Neuronal stem cell (in vitro differentiated cells): ENCODE measurements at regions not wholly inside any gene's neighbourhood (a gene's known extent, or its start where the extent isn't known, plus 50 kb on each side); places are given as distances from the start of the nearest gene placed in this dataset.
A peak's percentile ranks its signal among the peaks of the same experiment; 100 is the strongest.

Source experiments
- DNase-seq: peaks from one replicate; pipeline ENCODE4 v3.0.0-alpha.2; 2013; ENCODE audit warnings: low spot score
- H2AFZ ChIP-seq: one replicate; pipeline ENCODE4 v1.6.1; 2013; ENCODE audit warnings: mild to moderate bottlenecking, low read length, inconsistent platforms
- H2AK5ac ChIP-seq: 2 replicates; pipeline ENCODE4 v1.6.1; 2013; ENCODE audit warnings: low read depth, mild to moderate bottlenecking, inconsistent platforms, low read length, moderate library complexity, mixed read lengths
- H2BK120ac ChIP-seq: 2 replicates; pipeline ENCODE4 v1.6.1; 2013; ENCODE audit warnings: low read depth, mild to moderate bottlenecking, inconsistent platforms, low read length, moderate library complexity, mixed read lengths
- H2BK12ac ChIP-seq: one replicate; pipeline ENCODE4 v1.6.1; 2013; ENCODE audit warnings: low read length, inconsistent platforms
- H2BK15ac ChIP-seq: 2 replicates; pipeline ENCODE4 v1.6.1; 2013; ENCODE audit warnings: mild to moderate bottlenecking, low read length, inconsistent platforms, mixed read lengths
- H2BK5ac ChIP-seq: one replicate; pipeline ENCODE4 v1.6.1; 2013; ENCODE audit warnings: inconsistent platforms, mild to moderate bottlenecking, low read length, moderate library complexity
- H3K14ac ChIP-seq: one replicate; pipeline ENCODE4 v1.6.1; 2013; ENCODE audit warnings: low read length, inconsistent platforms
- H3K18ac ChIP-seq: 2 replicates; pipeline ENCODE4 v1.6.1; 2013; ENCODE audit warnings: low read length, inconsistent platforms
- H3K23ac ChIP-seq: 2 replicates; pipeline ENCODE4 v1.6.1; 2013; ENCODE audit warnings: low read depth, mild to moderate bottlenecking, mixed read lengths, low read length, inconsistent platforms; ENCODE audit not compliant: poor library complexity
- H3K27ac ChIP-seq: replicated peaks from 3 replicates; pipeline ENCODE4 v1.5.1; 2013; ENCODE audit warnings: low read length, inconsistent platforms
- H3K27me3 ChIP-seq, 3 experiments: 2 replicates each; pipeline ENCODE4 v1.6.1; 2013; ENCODE audit warnings: low read length in 3 of 3, mild to moderate bottlenecking in 2 of 3, inconsistent platforms in 1 of 3, low read depth in 1 of 3, mixed read lengths in 1 of 3, moderate library complexity in 1 of 3; ENCODE audit not compliant: control insufficient read depth in 3 of 3, insufficient read depth in 3 of 3
- H3K36me3 ChIP-seq, 2 donors: replicated peaks in 1 of 2; 2 replicates each; pipeline ENCODE4 v1.6.1; 2013; ENCODE audit warnings: low read length in 2 of 2; ENCODE audit not compliant: control insufficient read depth in 2 of 2, insufficient read depth in 2 of 2
- H3K4ac ChIP-seq: 2 replicates; pipeline ENCODE4 v1.6.1; 2013; ENCODE audit warnings: inconsistent platforms, mild to moderate bottlenecking, low read length, moderate library complexity
- H3K4me1 ChIP-seq, 2 donors: 1 replicate in 1 of 2; 2 replicates in 1 of 2; pipeline ENCODE4 v1.6.1; 2013; ENCODE audit warnings: low read length in 2 of 2, low read depth in 1 of 2; ENCODE audit not compliant: control insufficient read depth in 2 of 2, insufficient read depth in 1 of 2
- H3K4me2 ChIP-seq: one replicate; pipeline ENCODE4 v1.6.1; 2013; ENCODE audit warnings: mild to moderate bottlenecking, low read length, inconsistent platforms; ENCODE audit not compliant: insufficient read depth, poor library complexity, severe bottlenecking
- H3K4me3 ChIP-seq, 2 donors: 2 replicates each; pipeline ENCODE4 v1.5.1; 2013; ENCODE audit warnings: low read length in 2 of 2, mild to moderate bottlenecking in 2 of 2, inconsistent platforms in 1 of 2, moderate library complexity in 1 of 2
- H3K79me1 ChIP-seq: one replicate; pipeline ENCODE4 v1.6.1; 2013; ENCODE audit warnings: low read depth, mild to moderate bottlenecking, inconsistent platforms, low read length, moderate library complexity
- H3K9ac ChIP-seq: one replicate; pipeline ENCODE4 v1.6.1; 2013; ENCODE audit warnings: mild to moderate bottlenecking, low read depth, low read length, inconsistent platforms; ENCODE audit not compliant: poor library complexity
- H3K9me3 ChIP-seq, 2 donors: replicated peaks in 1 of 2; 2 replicates each; pipeline versions ENCODE3 to v1.6.1; 2013; ENCODE audit warnings: low read length in 2 of 2, mild to moderate bottlenecking in 2 of 2, inconsistent platforms in 1 of 2, low read depth in 1 of 2, mixed read lengths in 1 of 2, moderate library complexity in 1 of 2; ENCODE audit not compliant: control insufficient read depth in 2 of 2, insufficient read depth in 1 of 2
- H4K8ac ChIP-seq: one replicate; pipeline ENCODE4 v1.6.1; 2013; ENCODE audit warnings: low read depth, mild to moderate bottlenecking, inconsistent platforms, low read length, moderate library complexity
- H4K91ac ChIP-seq: one replicate; pipeline ENCODE4 v1.6.1; 2013; ENCODE audit warnings: low read length, low read depth, mild to moderate bottlenecking, inconsistent platforms; ENCODE audit not compliant: poor library complexity
- WGBS, 2 donors: extraction: QIAGEN DNeasy Blood & Tissue Kit; methylation state at CpG; one replicate each; pipeline ENCODE4 v1.1.7; 2013; ENCODE audit warnings: missing lambda C conversion rate in 2 of 2, mixed read lengths in 1 of 2; ENCODE audit not compliant: insufficient read length in 2 of 2, insufficient replicate concordance in 1 of 2; ENCODE audit errors: extremely low coverage in 2 of 2; 5-methylcytosine and 5-hydroxymethylcytosine counted together

DNA sequence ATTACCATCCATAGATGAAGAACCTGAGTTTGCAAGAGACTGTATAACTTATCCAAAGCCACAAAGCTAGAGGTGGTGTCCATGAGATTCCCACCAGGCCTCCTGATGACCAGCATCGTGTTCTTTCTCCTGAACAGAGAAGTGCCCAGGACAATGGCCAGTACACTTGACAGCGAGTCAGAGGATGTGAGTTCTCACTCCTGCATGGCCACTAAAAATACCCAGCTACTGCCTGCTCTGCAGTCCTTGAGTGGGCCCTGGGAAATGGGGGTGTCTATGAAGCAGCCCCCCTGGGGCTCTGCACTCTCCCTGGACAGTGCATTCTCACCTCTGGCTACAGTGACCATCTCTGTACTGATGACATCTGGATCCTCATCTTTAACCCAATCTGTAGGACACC lies 201.2 kb downstream of the RPLP1 start:
- no peaks in the 10 kb centered on the region for H3K36me3 ChIP-seq
- H2AK5ac ChIP-seq, result no peak overlapping the region
- H2BK120ac ChIP-seq, result no peak overlapping the region
- no peak overlapping the region for H3K4me2 ChIP-seq
- H3K4me3 ChIP-seq, result no peak overlapping the region
- H3K27me3 ChIP-seq, result peaks cover 0 to 3% (median 3%) of the 10 kb centered on the region in 3 experiments
- no peak overlapping the region for H2AFZ ChIP-seq
- no peak overlapping the region for H3K4ac ChIP-seq
- DNase-seq, result no peak
- H2BK12ac ChIP-seq, result no peak overlapping the region
- no peak overlapping the region for H4K91ac ChIP-seq
- H3K9ac ChIP-seq, result no peak overlapping the region
- H2BK15ac ChIP-seq, result no peak overlapping the region
- H4K8ac ChIP-seq, result no peak overlapping the region
- H3K27ac ChIP-seq, result no peak overlapping the region
- no peak overlapping the region for H3K14ac ChIP-seq
- no peaks in the 10 kb centered on the region for H3K9me3 ChIP-seq
- no CpG with 5 or more reads among the region's 2 CpGs for WGBS, 2 donors
- no peak overlapping the region for H3K18ac ChIP-seq
- no peak overlapping the region for H2BK5ac ChIP-seq
- peaks cover 0 to 5% of the 10 kb centered on the region in 2 donors for H3K4me1 ChIP-seq
- H3K23ac ChIP-seq, result no peak overlapping the region
- H3K79me1 ChIP-seq, result no peaks in the 10 kb centered on the region

DNA sequence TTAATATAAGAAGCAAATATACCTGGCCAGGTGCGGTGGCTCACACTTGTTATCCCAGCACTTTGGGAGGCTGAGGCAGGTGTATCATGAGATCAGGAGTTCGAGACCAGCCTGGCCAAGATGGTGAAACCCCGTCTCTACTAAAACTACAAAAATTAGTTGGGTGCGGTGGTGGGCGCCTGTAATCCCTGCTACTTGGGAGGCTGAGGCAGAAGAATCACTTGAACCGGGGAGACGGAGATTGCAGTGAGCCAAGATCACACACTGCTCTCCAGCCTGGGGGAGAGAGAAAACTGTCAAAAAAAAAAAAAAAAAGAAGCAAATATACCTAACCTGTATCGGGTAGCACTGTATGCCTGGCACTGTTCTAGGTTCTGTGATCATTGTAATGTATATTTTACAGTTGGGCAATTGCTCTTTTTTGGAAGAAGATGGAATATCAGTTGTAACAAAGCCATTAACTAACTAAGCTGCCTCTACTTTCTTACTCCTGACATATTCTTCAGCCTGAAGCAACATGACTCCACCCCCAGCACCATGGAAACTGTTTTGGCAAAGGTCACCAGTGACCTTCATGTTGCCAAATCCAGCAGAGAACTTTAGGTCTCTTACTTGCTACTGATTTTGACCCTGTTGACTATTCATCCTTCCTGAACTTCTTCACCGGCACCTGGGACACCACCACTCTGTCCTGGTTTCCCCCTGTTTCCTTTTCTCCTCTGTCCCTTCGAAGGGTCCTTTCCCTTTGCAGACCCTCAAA lies 203.8 kb downstream of the RPLP1 start:
- no CpG with 5 or more reads among the region's 10 CpGs for WGBS, 2 donors
- no peak for DNase-seq
- Histone ChIP-seq H3K36me3 (no peaks in the 10 kb centered on the region), H3K27ac (no peak overlapping the region), H3K4me3 (no peak overlapping the region), H3K4ac (no peak overlapping the region), H3K18ac (no peak overlapping the region), H2AK5ac (no peak overlapping the region), H2AFZ (no peak overlapping the region), H3K4me2 (no peak overlapping the region), H3K9ac (no peak overlapping the region), H2BK15ac (no peak overlapping the region), H2BK120ac (no peak overlapping the region), H3K14ac (no peak overlapping the region), H4K91ac (no peak overlapping the region), H3K79me1 (no peaks in the 10 kb centered on the region), H3K9me3 (no peaks in the 10 kb centered on the region), H2BK12ac (no peak overlapping the region), H3K4me1 (no peaks in the 10 kb centered on the region), H3K27me3 (no peaks in the 10 kb centered on the region), H2BK5ac (no peak overlapping the region), H3K23ac (no peak overlapping the region), H4K8ac (no peak overlapping the region)

DNA sequence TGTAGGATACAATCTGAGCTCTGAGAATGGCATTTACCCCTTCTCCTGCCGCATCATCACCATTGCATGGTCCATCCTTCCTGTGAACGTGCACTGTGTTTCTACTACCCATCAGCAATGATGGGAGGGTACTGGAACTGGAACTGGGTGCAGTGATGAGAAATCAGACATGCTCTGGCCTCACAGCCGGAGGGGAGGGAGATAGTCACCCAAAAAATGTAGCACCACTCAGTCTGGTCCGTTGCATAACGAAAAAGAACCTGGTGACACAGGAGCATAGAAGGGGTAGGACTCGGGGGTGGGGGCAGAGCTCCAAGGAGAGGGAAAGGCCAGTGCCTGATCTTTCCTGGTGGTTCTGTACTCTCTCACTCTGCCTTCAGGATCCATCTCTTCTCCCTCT lies 205.0 kb downstream of the RPLP1 start:
- no CpG with 5 or more reads among the region's 6 CpGs for WGBS, 2 donors
- H3K27me3 ChIP-seq, result no peaks in the 10 kb centered on the region
- H3K9ac ChIP-seq, result no peak overlapping the region
- no peaks in the 10 kb centered on the region for H3K36me3 ChIP-seq
- H4K91ac ChIP-seq, result no peak overlapping the region
- no peak overlapping the region for H2BK5ac ChIP-seq
- DNase-seq, result no peak
- H3K4me1 ChIP-seq, result no peaks in the 10 kb centered on the region
- no peak overlapping the region for H4K8ac ChIP-seq
- H3K4me3 ChIP-seq, result no peak overlapping the region
- H3K23ac ChIP-seq, result no peak overlapping the region
- no peaks in the 10 kb centered on the region for H3K79me1 ChIP-seq
- no peak overlapping the region for H3K27ac ChIP-seq
- no peak overlapping the region for H2BK12ac ChIP-seq
- H3K14ac ChIP-seq, result no peak overlapping the region
- H2AFZ ChIP-seq, result no peak overlapping the region
- H2AK5ac ChIP-seq, result no peak overlapping the region
- H2BK120ac ChIP-seq, result no peak overlapping the region
- no peak overlapping the region for H3K4ac ChIP-seq
- no peak overlapping the region for H3K18ac ChIP-seq
- no peak overlapping the region for H2BK15ac ChIP-seq
- H3K9me3 ChIP-seq, result no peaks in the 10 kb centered on the region
- H3K4me2 ChIP-seq, result no peak overlapping the region

DNA sequence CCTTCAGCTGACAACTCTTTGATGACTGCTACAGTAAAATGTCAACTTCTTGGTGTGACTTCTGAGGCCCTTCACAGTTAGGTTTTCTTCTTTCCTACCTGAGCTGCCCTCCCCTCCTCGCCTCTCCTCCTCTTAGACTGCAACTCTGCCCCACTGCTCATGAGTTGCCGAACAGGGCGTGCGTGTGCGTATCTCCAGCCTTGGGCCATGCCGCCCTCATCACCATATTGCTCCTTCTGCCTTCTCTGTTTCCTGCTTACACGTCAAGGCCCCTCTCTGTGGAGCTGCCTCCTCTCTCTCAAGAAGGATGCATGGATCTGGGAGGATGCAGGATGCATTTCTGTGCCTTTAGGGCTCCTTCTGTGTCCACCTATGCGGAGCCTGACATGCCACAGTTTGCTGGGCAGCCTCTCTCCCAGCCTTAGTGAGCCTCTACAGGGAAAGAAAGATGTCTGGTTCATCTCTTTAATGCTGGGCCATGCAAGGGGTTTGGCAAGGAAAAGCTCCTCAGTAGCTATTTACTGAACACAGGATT lies 205.9 kb downstream of the RPLP1 start:
- Histone ChIP-seq H4K8ac (no peak overlapping the region), H3K4me3 (no peak overlapping the region), H2BK5ac (no peak overlapping the region), H3K18ac (peak overlapping the region; percentile 87), H3K27me3 (no peaks in the 10 kb centered on the region), H4K91ac (no peak overlapping the region), H3K4ac (no peak overlapping the region), H3K27ac (no peak overlapping the region), H3K14ac (peak overlapping the region; percentile 98), H2BK120ac (no peak overlapping the region), H3K4me2 (no peak overlapping the region), H3K23ac (peak overlapping the region; percentile 75), H2BK15ac (no peak overlapping the region), H3K4me1 (no peaks in the 10 kb centered on the region), H3K36me3 (no peaks in the 10 kb centered on the region), H3K79me1 (no peaks in the 10 kb centered on the region), H3K9ac (no peak overlapping the region), H2AFZ (no peak overlapping the region), H2BK12ac (peak overlapping the region; percentile 66), H2AK5ac (no peak overlapping the region), H3K9me3 (no peaks in the 10 kb centered on the region)
- no CpG with 5 or more reads among the region's 8 CpGs for WGBS, 2 donors
- DNase-seq, result no peak
